KBM-7 (cell line): ENCODE measurements at regions not wholly inside any gene's neighbourhood (a gene's known extent, or its start where the extent isn't known, plus 50 kb on each side); places are given as distances from the start of the nearest gene placed in this dataset.

Experiments
- DNase-seq: peaks from one replicate; pipeline ENCODE4 v3.0.0-alpha.2; 2015
- in situ Hi-C: fragments of 300-500 bp; cut with MboI; formaldehyde crosslinking; loops from 2 replicates; pipeline ENCODE4 v1.14.3; 2020; ENCODE audit warnings: low sequenced_read_pairs, low pct_unique_long_range_greater_than_20kb, mixed read lengths

- in situ Hi-C loops, result no loop called here
- no peak for DNase-seq
Observed at GRCh38 chr3:18892047-18892446, 256.3 kb upstream of the KCNH8 start.

DNA sequence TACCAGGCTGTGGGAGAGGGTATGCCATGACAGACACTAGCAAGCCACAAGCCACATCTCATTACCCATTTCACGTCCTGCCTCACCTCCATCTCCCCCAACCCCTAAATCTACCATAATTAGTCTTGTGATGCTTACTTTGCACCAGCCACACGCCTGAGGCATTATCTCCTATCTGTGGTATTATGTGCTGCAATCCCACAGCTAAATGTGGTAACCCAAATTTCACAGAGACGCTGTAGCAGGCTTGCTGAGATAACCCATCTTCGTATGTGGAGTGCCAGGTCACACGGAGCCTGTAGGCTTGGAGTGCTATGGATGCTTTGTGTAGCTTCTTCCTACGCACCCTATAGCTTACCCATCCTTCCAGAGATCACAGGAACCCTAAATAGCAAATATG is 256.7 kb upstream of the KCNH8 start:
- in situ Hi-C loops, result no loop called here

DNA sequence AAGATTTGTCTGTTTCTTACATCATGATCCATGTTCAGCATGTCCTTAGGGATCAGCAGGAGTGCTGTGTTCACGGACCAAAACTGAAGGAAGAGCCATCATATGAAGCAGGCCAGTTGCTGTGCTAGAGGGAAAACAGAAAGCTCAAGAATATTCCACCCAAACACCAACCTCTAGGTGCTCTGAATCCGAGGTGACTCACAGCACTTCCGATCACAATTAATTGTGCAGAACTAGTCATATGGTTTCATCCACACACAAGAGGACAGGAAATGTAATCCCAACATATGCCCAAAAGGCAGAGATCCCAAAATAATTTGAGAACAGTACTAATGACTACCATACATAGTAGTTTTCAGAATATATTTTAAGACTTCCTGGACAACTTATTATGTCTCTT is 257.9 kb upstream of the KCNH8 start:
- in situ Hi-C loops, result no loop called here
- no peak for DNase-seq

More for the DNA sequence above, 256.7 kb upstream of the KCNH8 start:
- DNase-seq, result peak; percentile 8

GRCh38 chr3:18888819-18889218 is 259.5 kb upstream of the KCNH8 start:
- no peak for DNase-seq
- in situ Hi-C loops, result no loop called here

DNA sequence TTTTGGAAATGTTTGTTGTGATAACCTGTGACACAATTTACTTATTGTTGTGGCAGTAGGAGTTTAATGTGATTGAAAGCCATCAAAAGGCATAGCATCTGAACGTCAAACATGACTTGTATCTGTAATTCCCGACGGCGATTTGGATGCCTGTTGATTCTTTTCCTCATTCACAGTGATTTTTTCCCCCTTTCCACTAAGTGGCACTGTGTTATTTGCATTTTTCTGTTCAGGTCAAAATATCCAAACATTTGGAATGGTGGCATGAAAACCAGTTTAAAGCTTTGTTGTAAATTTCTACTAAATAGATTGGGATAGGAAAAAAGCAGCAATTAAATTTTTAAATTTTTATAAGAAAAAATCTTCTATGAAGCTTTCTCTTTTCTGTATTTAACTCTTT is 259.9 kb upstream of the KCNH8 start:
- no peak for DNase-seq
- in situ Hi-C loops, result no loop called here

DNA sequence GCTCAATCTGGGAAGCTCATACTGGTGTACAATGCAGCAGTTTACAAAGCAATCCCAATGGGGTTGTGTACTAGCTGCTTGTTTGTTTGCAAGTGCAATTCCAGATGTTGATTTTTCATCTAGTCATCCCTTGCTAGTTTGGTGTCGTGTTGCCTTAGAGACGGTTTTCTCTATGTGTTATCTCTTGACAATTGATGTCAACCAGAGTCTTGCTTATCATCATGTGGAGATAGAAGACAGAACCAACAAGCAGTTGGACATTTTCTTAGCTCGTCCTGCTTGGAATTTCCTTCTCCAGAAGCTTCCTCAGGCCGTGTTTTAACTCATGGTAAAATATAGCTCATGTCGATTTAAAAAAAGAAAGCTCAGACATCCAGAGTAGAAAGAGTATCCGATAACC is 262.0 kb upstream of the KCNH8 start:
- in situ Hi-C loops, result no loop called here
- no peak for DNase-seq

DNA sequence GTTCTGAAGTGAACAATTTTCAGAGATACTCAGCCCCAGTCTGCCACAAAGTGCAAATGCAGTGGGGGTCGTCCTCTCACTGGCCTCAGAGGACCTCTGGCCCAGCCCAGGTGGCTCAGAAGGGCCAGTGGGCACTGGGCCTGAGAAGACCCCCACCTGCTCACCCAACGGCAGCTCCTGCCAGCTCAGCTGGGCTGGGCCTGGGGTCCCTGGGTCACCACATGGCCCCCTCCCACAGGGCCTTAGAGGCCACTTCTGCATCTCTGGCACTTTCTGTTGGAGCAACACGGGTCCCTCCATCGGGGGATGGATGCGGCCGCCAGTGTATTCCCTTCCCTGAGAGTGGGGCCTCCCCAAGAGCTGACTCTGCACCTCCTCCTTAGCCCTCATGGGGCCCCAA is 262.7 kb upstream of the KCNH8 start:
- in situ Hi-C loops, result no loop called here
- no peak for DNase-seq

- in situ Hi-C loops, result no loop called here
- no peak for DNase-seq
Observed at GRCh38 chr3:18883571-18883970, 264.7 kb upstream of the KCNH8 start.

DNA sequence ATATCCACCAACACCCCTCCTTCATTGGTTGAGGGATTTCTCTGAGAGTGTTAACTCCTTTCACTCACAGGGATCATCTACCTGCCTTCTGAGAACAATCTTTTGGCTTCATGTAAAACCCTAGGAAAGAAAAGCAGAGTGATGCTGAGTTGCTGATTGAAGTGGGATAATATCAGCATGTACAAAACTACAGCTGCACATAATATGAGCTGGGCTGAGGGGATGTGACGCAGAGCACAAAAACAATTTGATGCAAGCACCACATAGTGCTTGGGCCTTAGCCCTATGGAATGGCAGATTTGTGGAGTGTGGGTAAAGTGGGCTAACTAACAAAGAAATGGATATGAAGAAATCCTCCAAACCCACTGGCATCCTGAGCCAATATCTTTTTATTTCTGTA is 267.6 kb upstream of the KCNH8 start:
- in situ Hi-C loops, result no loop called here
- DNase-seq, result no peak

DNA sequence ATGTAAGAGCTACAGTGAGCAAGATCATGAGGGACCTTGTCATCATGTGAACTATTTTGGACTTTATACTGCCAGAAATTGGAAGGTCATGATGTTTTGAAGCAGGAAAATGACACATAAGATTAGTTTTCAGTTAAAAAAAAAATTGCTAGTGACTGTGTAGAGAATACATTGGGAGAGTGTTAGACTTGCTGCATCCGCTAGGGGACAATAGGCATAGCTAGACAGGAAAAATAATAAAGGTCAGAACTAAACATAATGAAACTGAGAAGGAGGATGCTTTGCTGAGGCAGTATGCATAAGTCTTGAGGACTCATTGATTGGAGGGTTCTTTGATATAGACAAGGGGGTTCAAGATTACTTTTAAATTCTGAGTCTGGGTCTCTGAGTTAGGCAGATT is 275.8 kb upstream of the KCNH8 start:
- in situ Hi-C loops, result no loop called here
- DNase-seq, result no peak

GRCh38 chr3:18870642-18871041 is 277.7 kb upstream of the KCNH8 start:
- no peak for DNase-seq
- in situ Hi-C loops, result no loop called here

GRCh38 chr3:18870074-18870640 is 278.2 kb upstream of the KCNH8 start:
- DNase-seq, result no peak
- in situ Hi-C loops, result no loop called here

DNA sequence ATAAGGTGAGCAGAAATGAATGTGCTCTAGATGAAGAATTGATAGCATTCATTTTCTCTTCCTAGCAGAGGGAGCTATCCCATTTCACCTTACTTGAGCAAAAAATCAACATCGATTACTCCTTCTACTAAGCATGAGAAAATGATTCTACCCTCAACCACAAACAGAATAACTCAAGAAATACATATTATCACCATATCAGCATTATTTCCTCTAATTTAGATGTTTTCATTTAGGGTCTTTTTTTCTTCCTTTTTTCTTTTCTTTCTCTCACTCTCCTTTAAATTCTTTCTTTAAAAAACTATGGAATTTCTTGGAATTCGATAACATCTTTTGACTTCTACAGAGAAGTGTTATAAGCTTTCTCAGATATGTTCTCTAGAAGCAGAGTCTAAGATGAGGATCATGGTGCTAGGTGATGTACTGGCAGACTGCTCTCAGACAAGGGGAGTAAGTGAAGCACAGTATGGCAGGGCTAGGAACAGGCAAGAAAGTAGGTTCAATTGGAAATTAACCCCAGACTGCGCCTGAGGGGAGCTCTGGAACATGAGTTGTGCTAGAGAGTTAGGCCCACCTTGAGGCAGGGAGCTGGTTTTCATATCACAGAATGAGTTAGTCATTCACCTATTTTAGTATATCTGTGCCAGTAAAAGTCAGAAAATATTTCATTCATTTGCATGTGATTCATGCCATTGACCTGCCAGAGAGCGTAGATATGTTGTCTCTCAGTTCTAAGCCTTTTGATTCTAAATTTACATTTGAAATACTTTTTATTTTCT is 279.2 kb upstream of the KCNH8 start:
- no peak for DNase-seq

DNA sequence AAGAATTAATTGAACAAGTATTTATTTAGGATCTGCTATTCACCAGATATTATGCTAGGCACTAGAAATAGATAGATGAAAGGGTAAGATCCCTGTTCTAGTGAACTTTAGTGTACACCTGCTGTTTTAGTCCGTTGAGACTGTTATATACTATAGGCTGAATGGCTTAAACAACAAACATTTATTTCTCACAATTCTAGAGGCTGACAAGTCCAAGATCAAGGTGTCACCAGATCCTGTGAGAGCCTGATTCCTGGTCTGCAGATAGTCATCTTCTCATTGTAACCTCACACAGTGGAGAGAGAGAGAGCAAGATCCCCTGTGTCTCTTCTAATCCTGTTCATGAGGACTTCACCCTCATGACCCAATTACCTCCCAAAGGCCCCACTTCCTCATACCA is 281.4 kb upstream of the KCNH8 start:
- in situ Hi-C loops, result no loop called here
- no peak for DNase-seq

More for the DNA sequence above, 279.2 kb upstream of the KCNH8 start:
- in situ Hi-C loops, result no loop called here

DNA sequence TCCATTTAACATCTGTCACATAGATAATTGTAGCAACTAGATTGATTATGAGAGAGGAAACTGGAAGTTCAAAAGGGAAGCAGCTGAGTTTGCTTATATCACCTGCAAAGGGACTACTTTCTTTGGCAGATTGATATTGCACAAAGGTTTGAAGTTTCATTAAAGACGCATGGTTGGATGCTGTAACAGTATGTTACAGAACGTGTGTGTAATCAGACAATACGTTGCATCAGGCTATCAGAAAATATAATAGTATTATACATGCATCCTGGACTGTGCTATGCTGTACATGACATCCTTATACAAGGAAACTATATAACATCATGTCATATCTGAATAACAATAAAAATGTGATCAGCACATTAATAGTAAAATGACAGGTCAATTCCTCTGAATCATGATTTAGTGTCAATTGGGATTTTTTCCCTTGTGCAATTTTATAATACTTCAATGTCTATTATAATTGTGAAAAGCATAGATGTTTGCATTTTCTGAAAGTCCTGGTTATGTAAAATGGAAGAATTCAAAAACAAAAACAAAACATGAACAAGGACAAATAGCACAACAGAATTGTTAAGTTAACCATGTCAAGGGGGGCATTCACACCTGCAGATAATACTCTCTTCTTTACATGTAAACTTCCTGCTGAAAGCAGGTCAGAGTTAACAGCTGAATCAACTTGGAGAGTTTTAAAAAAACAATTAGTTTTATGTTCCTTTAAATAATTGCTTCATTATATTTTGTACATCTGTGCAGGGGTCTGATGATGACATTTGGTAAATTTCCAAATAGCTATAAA is 283.2 kb upstream of the KCNH8 start:
- in situ Hi-C loops, result no loop called here
- no peak for DNase-seq

DNA sequence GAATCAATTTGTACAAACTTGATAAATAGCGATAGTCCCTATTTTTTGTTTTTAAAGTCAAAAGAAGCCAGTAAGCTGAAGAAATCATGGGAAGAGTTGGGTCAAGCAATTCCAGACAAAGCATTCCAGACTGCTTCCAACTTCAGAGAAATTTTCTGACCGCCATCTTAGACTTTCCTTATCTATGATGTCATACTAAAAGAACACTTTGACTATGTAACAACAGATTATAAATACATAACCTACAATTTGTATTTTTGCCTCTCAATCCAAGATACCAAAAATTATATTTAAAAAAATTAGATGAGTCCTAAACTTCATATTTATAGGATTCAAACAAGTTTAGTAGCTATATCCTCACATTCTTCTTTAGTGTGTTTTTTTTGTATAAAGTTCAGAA is 286.2 kb upstream of the KCNH8 start:
- in situ Hi-C loops, result no loop called here
- no peak for DNase-seq

DNA sequence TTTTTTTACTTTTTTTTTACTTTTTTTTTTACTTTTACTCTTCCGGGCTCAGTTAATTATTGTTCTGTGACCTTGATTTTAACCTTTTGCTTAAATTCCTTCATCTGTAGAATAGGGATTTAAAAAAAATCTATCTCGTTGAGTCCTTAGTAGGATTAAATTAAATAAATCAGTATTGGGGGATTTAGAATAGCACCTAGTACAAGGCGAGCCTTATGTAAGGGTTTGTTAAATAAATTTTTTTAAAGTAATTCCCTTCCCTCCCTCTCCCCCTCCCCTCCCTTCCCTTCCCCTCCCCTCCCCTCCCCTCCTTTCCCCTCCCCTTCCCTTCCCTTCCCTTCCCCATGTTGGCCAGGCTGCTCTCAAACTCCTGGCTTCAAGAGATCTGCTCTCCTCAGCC is 287.2 kb upstream of the KCNH8 start:
- no peak for DNase-seq
- in situ Hi-C loops, result no loop called here

- in situ Hi-C loops, result no loop called here
Observed at GRCh38 chr3:18853269-18853668, 295.0 kb upstream of the KCNH8 start.

GRCh38 chr3:18847583-18848197 is 300.6 kb upstream of the KCNH8 start:
- peak; percentile 20 for DNase-seq
- in situ Hi-C loops, result no loop called here

More at GRCh38 chr3:18853269-18853668, 295.0 kb upstream of the KCNH8 start:
- no peak for DNase-seq

- DNase-seq, result no peak
- in situ Hi-C loops, result no loop called here
Observed at GRCh38 chr3:18843983-18844382, 304.3 kb upstream of the KCNH8 start.
